ENCODE measurements at regions not wholly inside any gene's neighbourhood (a gene's known extent, or its start where the extent isn't known, plus 50 kb on each side); places are given as distances from the start of the nearest gene placed in this dataset.

DNA sequence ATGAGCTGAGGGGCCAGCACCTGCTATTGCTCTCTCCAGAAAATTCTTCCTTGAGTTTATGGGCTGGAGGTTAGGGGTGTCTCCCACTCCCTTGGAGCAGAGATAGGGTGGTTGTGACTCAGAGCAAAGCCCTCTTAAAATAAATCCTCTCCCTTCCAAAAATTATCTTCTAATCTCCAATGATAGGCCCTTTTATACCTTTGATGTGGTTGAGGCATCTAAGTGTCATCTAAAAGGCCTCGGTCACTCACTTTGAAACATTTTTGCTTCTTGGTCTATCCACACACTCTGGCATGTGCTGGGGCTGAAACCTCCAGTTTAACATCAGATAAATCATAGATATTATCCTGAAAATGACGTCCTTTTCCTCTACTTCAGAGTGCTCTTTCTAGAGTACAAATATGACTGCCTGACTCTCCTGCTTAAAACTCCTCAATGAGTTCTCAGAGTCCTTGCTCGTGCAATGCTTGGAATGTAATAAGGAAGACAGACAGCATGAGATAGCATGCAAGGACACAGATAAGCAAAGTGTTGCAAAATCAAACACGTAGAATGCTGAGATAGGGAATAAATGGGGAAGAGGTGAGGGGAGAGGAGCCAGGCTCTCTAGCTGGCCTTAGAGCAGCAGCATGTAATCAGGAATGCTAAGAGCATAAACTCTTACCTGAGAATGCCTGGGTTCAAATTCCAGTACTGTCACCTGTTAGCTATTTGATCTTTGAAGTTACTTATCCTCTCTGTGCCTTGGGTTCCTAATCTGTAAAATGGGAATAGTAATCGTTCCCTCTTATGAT lies 374.1 kb upstream of the CITED2 start (continued):
- TF ChIP-seq AFF1 (IDR thresholded peaks at IDR 0.05; ENCODE audit: low read depth in 1 of 2, partially characterized antibody in 2 of 2) (no peak), ZNF324 (CRISPR knock-in tag; IDR thresholded peaks at IDR 0.05) (no peak), ZNF584 (CRISPR knock-in tag; IDR thresholded peaks at IDR 0.05; ENCODE audit: low read depth) (no peak), CBX2 (IDR thresholded peaks at IDR 0.05; ENCODE audit: insufficient read depth, low read length, poor library complexity, severe bottlenecking) (no peak), HDAC3 (IDR thresholded peaks at IDR 0.05; ENCODE audit: borderline replicate concordance, partially characterized antibody) (peak; percentile 18), ZNF184 (CRISPR knock-in tag; IDR thresholded peaks at IDR 0.05) (no peak), MAZ (CRISPR knock-in tag; conservative IDR thresholded peaks at IDR 0.05 in 1 of 2, IDR thresholded peaks at IDR 0.05 in 1 of 2) (no peak; a peak in 1 of 4 replicates), RBM22 (IDR thresholded peaks at IDR 0.05; ENCODE audit: low read depth, low read length, poor library complexity, severe bottlenecking) (no peak), ZNF740 (CRISPR knock-in tag; IDR thresholded peaks at IDR 0.05) (no peak), ZNF740 (tag; IDR thresholded peaks at IDR 0.05) (no peak), ZNF347 (CRISPR knock-in tag; IDR thresholded peaks at IDR 0.05; ENCODE audit: low read depth) (no peak), ZNF384 (IDR thresholded peaks at IDR 0.05; ENCODE audit: low read depth, low read length) (no peak), NR1H2 (CRISPR knock-in tag; IDR thresholded peaks at IDR 0.05) (no peak), MED1 (CRISPR knock-in tag; IDR thresholded peaks at IDR 0.05; ENCODE audit: borderline replicate concordance) (no peak)
- TF ChIP-seq, protein P1, sequence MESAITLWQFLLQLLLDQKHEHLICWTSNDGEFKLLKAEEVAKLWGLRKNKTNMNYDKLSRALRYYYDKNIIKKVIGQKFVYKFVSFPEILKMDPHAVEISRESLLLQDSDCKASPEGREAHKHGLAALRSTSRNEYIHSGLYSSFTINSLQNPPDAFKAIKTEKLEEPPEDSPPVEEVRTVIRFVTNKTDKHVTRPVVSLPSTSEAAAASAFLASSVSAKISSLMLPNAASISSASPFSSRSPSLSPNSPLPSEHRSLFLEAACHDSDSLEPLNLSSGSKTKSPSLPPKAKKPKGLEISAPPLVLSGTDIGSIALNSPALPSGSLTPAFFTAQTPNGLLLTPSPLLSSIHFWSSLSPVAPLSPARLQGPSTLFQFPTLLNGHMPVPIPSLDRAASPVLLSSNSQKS (CRISPR knock-in tag; IDR thresholded peaks at IDR 0.05) = no peak
- TF ChIP-seq, protein P2, sequence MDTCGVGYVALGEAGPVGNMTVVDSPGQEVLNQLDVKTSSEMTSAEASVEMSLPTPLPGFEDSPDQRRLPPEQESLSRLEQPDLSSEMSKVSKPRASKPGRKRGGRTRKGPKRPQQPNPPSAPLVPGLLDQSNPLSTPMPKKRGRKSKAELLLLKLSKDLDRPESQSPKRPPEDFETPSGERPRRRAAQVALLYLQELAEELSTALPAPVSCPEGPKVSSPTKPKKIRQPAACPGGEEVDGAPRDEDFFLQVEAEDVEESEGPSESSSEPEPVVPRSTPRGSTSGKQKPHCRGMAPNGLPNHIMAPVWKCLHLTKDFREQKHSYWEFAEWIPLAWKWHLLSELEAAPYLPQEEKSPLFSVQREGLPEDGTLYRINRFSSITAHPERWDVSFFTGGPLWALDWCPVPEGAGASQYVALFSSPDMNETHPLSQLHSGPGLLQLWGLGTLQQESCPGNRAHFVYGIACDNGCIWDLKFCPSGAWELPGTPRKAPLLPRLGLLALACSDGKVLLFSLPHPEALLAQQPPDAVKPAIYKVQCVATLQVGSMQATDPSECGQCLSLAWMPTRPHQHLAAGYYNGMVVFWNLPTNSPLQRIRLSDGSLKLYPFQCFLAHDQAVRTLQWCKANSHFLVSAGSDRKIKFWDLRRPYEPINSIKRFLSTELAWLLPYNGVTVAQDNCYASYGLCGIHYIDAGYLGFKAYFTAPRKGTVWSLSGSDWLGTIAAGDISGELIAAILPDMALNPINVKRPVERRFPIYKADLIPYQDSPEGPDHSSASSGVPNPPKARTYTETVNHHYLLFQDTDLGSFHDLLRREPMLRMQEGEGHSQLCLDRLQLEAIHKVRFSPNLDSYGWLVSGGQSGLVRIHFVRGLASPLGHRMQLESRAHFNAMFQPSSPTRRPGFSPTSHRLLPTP (IDR thresholded peaks at IDR 0.05; ENCODE audit: borderline replicate concordance, extremely low read depth, insufficient read length) = no peak

Data from K562 (cell line).